Thyroid gland (tissue), 4 donors: ENCODE measurements at regions not wholly inside any gene's neighbourhood (a gene's known extent, or its start where the extent isn't known, plus 50 kb on each side); places are given as distances from the start of the nearest gene placed in this dataset.

Source experiments
- POLR2A ChIP-seq, 2 donors: fragments of 450-650 bp; IDR thresholded peaks; one replicate each; pipeline ENCODE4 v1.6.1; 2017; ENCODE audit warnings: antibody characterized with exemption in 2 of 2, mild to moderate bottlenecking in 2 of 2, moderate library complexity in 1 of 2
- TF ChIP-seq, protein P1 (sequence below), 6 experiments: fragments of 200-600 bp in 3 of 6; fragments of 450-650 bp in 3 of 6; sonication (generic) in 3 of 6; IDR thresholded peaks; one replicate each; pipeline ENCODE4 v1.5.1; 2016 to 2019; ENCODE audit warnings: antibody characterized with exemption in 6 of 6, mild to moderate bottlenecking in 2 of 6, inconsistent platforms in 1 of 6, moderate library complexity in 1 of 6

DNA sequence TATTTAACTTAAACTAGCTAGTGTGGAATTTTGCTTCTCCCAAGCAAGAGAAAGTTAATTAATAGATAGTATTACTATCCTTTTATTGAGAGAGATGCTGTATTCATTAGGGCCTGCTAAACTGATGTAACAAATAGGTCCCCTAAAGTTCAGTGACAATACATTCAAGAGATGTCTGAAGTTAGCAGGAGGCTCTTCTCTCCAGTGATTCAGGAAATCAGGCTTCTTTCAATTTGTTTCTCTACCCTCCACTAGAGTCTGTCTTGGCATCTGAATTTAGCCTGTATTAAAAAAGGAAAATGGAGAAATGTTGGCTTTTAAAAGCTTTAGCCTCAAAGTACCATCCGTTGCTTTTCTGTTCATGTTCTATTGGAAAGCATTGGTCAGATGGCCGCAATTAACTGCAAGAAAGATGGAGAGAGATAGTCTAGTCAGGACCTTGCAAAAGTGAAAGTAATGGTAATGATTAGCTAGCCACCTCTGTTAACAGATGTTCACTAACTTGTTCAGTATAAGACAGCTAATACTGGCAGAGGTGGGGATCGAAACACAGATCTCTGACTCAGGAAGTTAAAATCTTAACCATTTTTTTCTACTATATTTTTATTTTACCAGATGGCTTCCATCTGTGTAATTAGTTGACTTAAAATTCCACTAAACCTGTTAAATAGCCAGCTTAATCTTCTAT is 786.8 kb downstream of the TMTC2 start:
- TF ChIP-seq, protein P1, sequence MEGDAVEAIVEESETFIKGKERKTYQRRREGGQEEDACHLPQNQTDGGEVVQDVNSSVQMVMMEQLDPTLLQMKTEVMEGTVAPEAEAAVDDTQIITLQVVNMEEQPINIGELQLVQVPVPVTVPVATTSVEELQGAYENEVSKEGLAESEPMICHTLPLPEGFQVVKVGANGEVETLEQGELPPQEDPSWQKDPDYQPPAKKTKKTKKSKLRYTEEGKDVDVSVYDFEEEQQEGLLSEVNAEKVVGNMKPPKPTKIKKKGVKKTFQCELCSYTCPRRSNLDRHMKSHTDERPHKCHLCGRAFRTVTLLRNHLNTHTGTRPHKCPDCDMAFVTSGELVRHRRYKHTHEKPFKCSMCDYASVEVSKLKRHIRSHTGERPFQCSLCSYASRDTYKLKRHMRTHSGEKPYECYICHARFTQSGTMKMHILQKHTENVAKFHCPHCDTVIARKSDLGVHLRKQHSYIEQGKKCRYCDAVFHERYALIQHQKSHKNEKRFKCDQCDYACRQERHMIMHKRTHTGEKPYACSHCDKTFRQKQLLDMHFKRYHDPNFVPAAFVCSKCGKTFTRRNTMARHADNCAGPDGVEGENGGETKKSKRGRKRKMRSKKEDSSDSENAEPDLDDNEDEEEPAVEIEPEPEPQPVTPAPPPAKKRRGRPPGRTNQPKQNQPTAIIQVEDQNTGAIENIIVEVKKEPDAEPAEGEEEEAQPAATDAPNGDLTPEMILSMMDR (IDR thresholded peaks at IDR 0.05): no peak
- no peak for TF ChIP-seq POLR2A (IDR thresholded peaks at IDR 0.05)
